HFFc6 (cell line): ENCODE measurements at regions not wholly inside any gene's neighbourhood (a gene's known extent, or its start where the extent isn't known, plus 50 kb on each side); places are given as distances from the start of the nearest gene placed in this dataset.

ENCODE experiments used
- DNase-seq: peaks from one replicate; pipeline ENCODE4 v3.0.0-alpha.2; 2018
- H3K27ac Mint-ChIP-seq: 2 replicates; pipeline ENCODE4 v1.8.0; 2020; ENCODE audit warnings: mild to moderate bottlenecking, mixed read lengths
- H3K27me3 Mint-ChIP-seq: 2 replicates; pipeline ENCODE4 v1.8.0; 2021; ENCODE audit warnings: mild to moderate bottlenecking, moderate library complexity, mixed read lengths; ENCODE audit not compliant: insufficient read depth
- H3K36me3 Mint-ChIP-seq: 2 replicates; pipeline ENCODE4 v1.8.0; 2021; ENCODE audit warnings: low read depth, mixed read lengths
- H3K4me1 Mint-ChIP-seq: 2 replicates; pipeline ENCODE4 v1.8.0; 2020; ENCODE audit warnings: low read depth, mixed read lengths
- H3K4me3 Mint-ChIP-seq: 2 replicates; pipeline ENCODE4 v1.8.0; 2020; ENCODE audit warnings: mild to moderate bottlenecking, moderate library complexity, mixed read lengths
- H3K9me3 Mint-ChIP-seq: 2 replicates; pipeline ENCODE4 v1.8.0; 2020; ENCODE audit warnings: mild to moderate bottlenecking, mixed read lengths
- CTCF ChIP-seq: fragments of 200-600 bp; sonication (generic); IDR thresholded peaks from 2 replicates; pipeline ENCODE4 v1.5.0; 2021; ENCODE audit warnings: antibody characterized with exemption, mild to moderate bottlenecking

DNA sequence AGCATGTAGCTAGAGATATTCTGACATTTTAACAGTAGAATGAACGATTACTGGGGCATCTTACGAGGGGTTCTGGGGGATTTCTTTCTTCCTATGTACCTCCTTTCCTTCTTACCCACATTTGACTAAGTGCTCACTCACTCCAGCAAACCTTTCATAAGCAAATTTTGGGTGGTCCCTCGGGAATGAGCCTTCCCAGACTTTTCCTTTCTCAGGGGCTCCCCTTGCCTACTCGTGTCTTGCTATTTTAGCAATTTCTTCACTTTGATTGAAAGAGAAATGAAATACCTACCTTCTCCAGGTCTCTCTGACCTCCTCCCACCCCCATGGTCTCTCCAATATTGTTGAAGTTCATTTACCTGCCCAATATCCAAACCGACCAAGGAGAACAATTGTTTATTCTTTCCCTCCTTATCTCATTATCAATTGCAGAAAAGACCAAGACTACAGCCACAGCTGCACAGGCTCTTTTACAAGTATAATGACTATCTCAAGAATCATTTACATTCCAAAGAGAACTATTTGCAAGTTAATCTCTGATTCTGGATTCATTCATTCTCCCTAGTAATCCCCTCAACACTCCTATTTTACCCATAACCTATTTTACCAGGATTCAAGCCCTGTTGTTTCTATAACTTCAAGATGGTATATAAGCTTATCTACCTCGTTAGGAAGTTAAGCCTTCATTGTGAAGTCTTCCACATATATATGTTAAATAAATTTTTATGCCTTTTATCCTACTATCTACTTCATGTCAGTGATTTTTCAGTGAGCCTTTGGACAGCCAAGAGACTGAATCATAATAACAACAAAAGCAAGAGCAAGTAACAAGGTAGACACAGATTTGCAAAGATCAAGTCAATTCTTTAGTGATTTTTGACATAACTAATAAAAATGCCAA lies 480.6 kb downstream of the IPMK start:
- Mint-ChIP-seq H3K27me3 (no peaks in the 10 kb centered on the region; the same call in 1 of the 2 replicates), H3K27ac (no peak overlapping the region), H3K36me3 (no peaks in the 10 kb centered on the region), H3K4me3 (no peak overlapping the region), H3K9me3 (no peaks in the 10 kb centered on the region), H3K4me1 (no peaks in the 10 kb centered on the region)
- TF ChIP-seq CTCF, result no peak
- no peak for DNase-seq

- Mint-ChIP-seq H3K36me3 (no peaks in the 10 kb centered on the region), H3K4me1 (no peaks in the 10 kb centered on the region), H3K9me3 (no peaks in the 10 kb centered on the region), H3K27me3 (no peaks in the 10 kb centered on the region; the same call in 1 of the 2 replicates), H3K27ac (no peak overlapping the region), H3K4me3 (no peak overlapping the region)
- DNase-seq, result no peak
- TF ChIP-seq CTCF, result no peak
Observed at GRCh38 chr10:57786331-57786730, 481.4 kb downstream of the IPMK start.

DNA sequence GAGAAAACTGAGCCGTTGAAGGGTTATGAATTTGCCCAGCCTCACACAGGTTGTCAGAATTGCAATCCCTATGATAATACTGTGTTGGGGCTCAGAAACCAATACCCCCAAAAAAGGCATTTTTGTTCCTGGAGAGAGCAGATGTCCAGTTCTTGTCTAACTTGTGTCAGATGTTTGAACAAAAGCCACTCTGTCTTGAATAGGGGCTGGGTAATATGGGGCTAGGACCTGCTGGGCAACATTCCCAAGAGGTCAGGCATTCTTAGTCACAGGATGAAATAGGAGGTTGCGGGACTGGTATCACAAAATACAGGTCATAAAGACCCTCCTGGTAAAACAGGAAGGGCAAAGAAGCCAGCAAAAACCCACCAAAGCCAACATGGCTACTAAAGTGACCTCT lies 482.1 kb downstream of the IPMK start:
- DNase-seq, result no peak
- no peaks in the 10 kb centered on the region for H3K4me1 Mint-ChIP-seq
- TF ChIP-seq CTCF, result no peak
- no peak overlapping the region for H3K27ac Mint-ChIP-seq
- H3K36me3 Mint-ChIP-seq, result no peaks in the 10 kb centered on the region
- no peaks in the 10 kb centered on the region; the same call in 1 of the 2 replicates for H3K27me3 Mint-ChIP-seq
- no peak overlapping the region for H3K4me3 Mint-ChIP-seq
- H3K9me3 Mint-ChIP-seq, result no peaks in the 10 kb centered on the region

DNA sequence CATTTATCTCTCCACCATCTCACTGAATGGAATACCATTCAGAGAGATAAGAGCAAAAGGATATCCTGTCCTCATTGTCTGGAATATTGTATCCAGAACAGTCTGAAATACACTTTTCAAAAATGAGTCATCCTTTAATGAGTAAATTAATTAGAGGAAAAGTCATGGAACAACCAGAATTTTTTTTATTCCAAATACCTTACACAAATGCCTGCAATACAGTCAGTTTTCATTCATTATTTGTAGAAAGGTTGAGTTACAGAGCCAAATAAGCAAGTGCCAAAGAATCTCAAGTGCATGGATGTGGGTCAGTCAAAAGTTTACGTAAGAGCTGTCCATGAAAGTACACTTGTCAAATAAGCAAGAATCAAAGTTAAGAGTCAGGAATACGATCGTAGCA lies 482.6 kb downstream of the IPMK start:
- no peaks in the 10 kb centered on the region for H3K36me3 Mint-ChIP-seq
- no peaks in the 10 kb centered on the region for H3K9me3 Mint-ChIP-seq
- no peaks in the 10 kb centered on the region; the same call in 1 of the 2 replicates for H3K27me3 Mint-ChIP-seq
- no peaks in the 10 kb centered on the region for H3K4me1 Mint-ChIP-seq
- H3K4me3 Mint-ChIP-seq, result no peak overlapping the region
- no peak for DNase-seq
- TF ChIP-seq CTCF, result no peak
- H3K27ac Mint-ChIP-seq, result no peak overlapping the region

DNA sequence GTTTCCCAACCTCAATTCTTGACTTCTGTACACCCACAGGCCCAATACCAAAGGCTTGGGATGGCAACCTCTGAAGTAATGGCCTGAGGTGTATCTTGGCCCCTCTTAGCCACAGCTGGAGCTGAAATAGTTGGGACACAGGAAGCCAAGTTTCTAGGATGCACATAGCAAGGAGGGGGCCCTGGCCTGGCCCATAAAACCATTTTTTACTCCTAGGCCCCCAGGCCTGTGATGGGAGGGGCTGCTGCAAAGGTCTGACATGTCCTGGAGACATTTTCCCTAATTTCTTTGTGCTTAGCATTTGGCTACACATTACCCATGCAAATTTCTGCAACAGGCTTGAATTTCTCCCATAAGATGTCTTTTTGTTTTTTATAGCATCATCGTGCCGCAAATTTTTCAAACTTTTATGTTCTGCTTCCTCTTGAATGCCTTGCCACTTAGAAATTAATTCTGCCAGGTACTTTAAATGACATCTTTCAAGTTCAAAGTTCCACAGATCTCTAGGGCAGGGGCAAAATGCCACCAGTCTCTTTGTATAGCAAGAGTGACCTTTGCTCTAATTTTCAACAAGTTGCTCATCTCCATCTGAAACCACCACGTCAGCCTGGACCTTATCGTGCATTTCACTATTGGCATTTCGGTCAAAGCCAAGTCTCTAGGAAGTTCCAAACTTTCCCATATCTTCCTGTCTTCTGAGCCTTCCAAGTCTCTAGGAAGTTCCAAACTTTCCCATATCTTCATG lies 490.8 kb downstream of the IPMK start:
- TF ChIP-seq CTCF, result no peak
- Mint-ChIP-seq H3K27ac (no peak overlapping the region), H3K4me1 (no peaks in the 10 kb centered on the region), H3K36me3 (peaks cover 4% of the 10 kb centered on the region; the same call in 1 of the 2 replicates), H3K4me3 (no peak overlapping the region), H3K27me3 (no peaks in the 10 kb centered on the region; the same call in 1 of the 2 replicates), H3K9me3 (peaks cover 8% of the 10 kb centered on the region)
- no peak for DNase-seq
